Muscle layer of duodenum (tissue), 2 donors: ENCODE measurements at regions not wholly inside any gene's neighbourhood (a gene's known extent, or its start where the extent isn't known, plus 50 kb on each side); places are given as distances from the start of the nearest gene placed in this dataset.

Experiments used
- H3K27ac ChIP-seq: one replicate; pipeline ENCODE4 v1.7.0; 2013; ENCODE audit warnings: mild to moderate bottlenecking, low read length
- H3K27me3 ChIP-seq: one replicate; pipeline ENCODE4 v1.7.0; 2013; ENCODE audit warnings: low read depth, mild to moderate bottlenecking, control low read depth, low read length
- H3K36me3 ChIP-seq, 2 donors: one replicate each; pipeline ENCODE4 v1.7.0; 2013; ENCODE audit warnings: low read length in 2 of 2, control low read depth in 1 of 2, mild to moderate bottlenecking in 1 of 2; ENCODE audit not compliant: insufficient read depth in 2 of 2, control insufficient read depth in 1 of 2
- H3K4me1 ChIP-seq, 2 donors: one replicate each; pipeline ENCODE4 v1.7.0; 2013; ENCODE audit warnings: low read length in 2 of 2, mild to moderate bottlenecking in 2 of 2, control low read depth in 1 of 2, moderate library complexity in 1 of 2; ENCODE audit not compliant: insufficient read depth in 2 of 2, control insufficient read depth in 1 of 2
- H3K4me3 ChIP-seq, 2 donors: one replicate each; pipeline ENCODE4 v1.7.0; 2013; ENCODE audit warnings: low read length in 2 of 2, low read depth in 1 of 2, mild to moderate bottlenecking in 1 of 2
- H3K9me3 ChIP-seq, 2 donors: one replicate each; pipeline ENCODE4 v1.7.0; 2013; ENCODE audit warnings: low read length in 2 of 2, control low read depth in 1 of 2, mild to moderate bottlenecking in 1 of 2; ENCODE audit not compliant: control insufficient read depth in 1 of 2
- donor health status: healthy.

- no peak overlapping the region for H3K4me3 ChIP-seq
- H3K9me3 ChIP-seq: no peaks in the 10 kb centered on the region
- H3K27me3 ChIP-seq: no peaks in the 10 kb centered on the region
- H3K27ac ChIP-seq: no peak overlapping the region
- H3K36me3 ChIP-seq: no peaks in the 10 kb centered on the region
- H3K4me1 ChIP-seq: no peaks in the 10 kb centered on the region
Observed at GRCh38 chr4:187283201-187283955, 559.7 kb upstream of the FAT1 start.

GRCh38 chr4:187286525-187286924, 562.9 kb upstream of the FAT1 start:
- H3K4me1 ChIP-seq: no peaks in the 10 kb centered on the region
- no peak overlapping the region for H3K4me3 ChIP-seq
- H3K27me3 ChIP-seq: no peaks in the 10 kb centered on the region
- no peaks in the 10 kb centered on the region for H3K9me3 ChIP-seq
- H3K36me3 ChIP-seq: no peaks in the 10 kb centered on the region
- H3K27ac ChIP-seq: no peak overlapping the region

DNA sequence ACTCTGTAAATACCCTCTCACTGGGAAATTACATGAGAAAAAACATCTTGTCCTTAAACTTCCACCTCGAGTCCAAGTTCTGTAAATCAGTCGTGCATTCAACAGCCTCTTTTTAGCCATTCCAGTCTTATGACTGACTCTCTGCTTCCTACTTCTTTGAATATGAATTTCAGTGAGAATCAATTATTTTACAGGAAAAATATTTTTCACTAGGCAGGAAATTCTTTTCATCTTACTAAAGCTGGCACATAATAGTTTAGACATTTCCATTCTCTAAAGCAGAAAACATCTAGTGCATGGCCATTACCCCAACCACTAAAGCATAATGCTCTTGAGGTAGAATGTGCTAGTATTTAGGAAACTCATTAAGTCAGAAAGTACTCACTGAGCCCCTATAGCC, 565.7 kb upstream of the FAT1 start:
- H3K36me3 ChIP-seq: no peaks in the 10 kb centered on the region
- no peak overlapping the region for H3K4me3 ChIP-seq
- H3K27me3 ChIP-seq: no peaks in the 10 kb centered on the region
- H3K9me3 ChIP-seq: no peaks in the 10 kb centered on the region
- H3K27ac ChIP-seq: no peak overlapping the region
- no peaks in the 10 kb centered on the region for H3K4me1 ChIP-seq

- Histone ChIP-seq H3K27ac (no peak overlapping the region), H3K9me3 (no peaks in the 10 kb centered on the region), H3K36me3 (no peaks in the 10 kb centered on the region), H3K4me1 (no peaks in the 10 kb centered on the region), H3K27me3 (no peaks in the 10 kb centered on the region), H3K4me3 (no peak overlapping the region)
Observed at GRCh38 chr4:187294861-187295260, 571.2 kb upstream of the FAT1 start.

DNA sequence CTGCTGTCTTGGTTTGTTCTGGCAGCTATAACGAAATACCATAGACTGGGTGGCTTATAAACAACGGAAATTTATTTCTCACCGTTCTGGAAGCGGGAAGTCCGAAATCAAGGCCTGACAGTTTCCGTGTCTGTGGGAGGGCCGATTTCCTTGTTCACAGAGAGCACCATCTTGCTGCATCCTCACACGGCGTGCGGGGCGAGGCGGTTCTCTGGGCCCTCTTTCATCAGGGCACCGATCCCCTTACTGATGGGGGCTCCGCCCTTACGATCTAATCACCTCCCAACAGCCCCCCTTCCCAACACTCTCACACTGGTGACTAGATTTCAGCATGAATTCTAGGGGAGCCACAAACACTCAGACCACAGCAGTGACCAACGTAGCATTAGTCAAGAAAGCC, 578.3 kb upstream of the FAT1 start:
- no peaks in the 10 kb centered on the region for H3K27me3 ChIP-seq
- H3K36me3 ChIP-seq: no peaks in the 10 kb centered on the region
- H3K9me3 ChIP-seq: no peaks in the 10 kb centered on the region
- H3K4me1 ChIP-seq: no peaks in the 10 kb centered on the region
- no peak overlapping the region for H3K27ac ChIP-seq
- H3K4me3 ChIP-seq: no peak overlapping the region

GRCh38 chr4:187302457-187303150, 578.9 kb upstream of the FAT1 start:
- Histone ChIP-seq H3K27me3 (no peaks in the 10 kb centered on the region), H3K4me1 (no peaks in the 10 kb centered on the region), H3K4me3 (no peak overlapping the region), H3K27ac (no peak overlapping the region), H3K36me3 (no peaks in the 10 kb centered on the region), H3K9me3 (no peaks in the 10 kb centered on the region)

- no peaks in the 10 kb centered on the region for H3K9me3 ChIP-seq
- H3K27me3 ChIP-seq: no peaks in the 10 kb centered on the region
- no peak overlapping the region for H3K27ac ChIP-seq
- no peaks in the 10 kb centered on the region for H3K36me3 ChIP-seq
- no peaks in the 10 kb centered on the region for H3K4me1 ChIP-seq
- H3K4me3 ChIP-seq: no peak overlapping the region
Observed at GRCh38 chr4:187304133-187304532, 580.5 kb upstream of the FAT1 start.

DNA sequence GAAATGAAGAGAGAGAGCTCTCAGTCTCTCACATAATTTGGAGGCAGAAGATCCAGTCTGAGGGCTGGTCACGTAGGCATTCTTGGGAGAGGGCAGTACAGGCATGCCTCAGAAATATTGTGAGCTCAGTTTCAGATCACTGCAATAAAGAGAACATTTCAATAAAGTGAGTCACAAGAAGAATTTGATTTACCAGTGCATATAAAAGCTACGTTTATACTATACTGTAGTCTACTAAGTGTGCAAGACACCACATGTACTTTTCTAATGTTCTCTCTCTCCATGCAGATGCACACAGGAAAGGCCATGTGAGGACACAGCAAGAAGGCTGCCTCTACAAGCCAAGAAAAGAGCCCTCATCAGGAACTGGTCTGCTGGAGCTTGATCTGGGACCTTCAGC, 583.5 kb upstream of the FAT1 start:
- no peaks in the 10 kb centered on the region for H3K9me3 ChIP-seq
- no peaks in the 10 kb centered on the region for H3K27me3 ChIP-seq
- no peaks in the 10 kb centered on the region for H3K36me3 ChIP-seq
- H3K4me3 ChIP-seq: no peak overlapping the region
- no peak overlapping the region for H3K27ac ChIP-seq
- H3K4me1 ChIP-seq: no peaks in the 10 kb centered on the region

DNA sequence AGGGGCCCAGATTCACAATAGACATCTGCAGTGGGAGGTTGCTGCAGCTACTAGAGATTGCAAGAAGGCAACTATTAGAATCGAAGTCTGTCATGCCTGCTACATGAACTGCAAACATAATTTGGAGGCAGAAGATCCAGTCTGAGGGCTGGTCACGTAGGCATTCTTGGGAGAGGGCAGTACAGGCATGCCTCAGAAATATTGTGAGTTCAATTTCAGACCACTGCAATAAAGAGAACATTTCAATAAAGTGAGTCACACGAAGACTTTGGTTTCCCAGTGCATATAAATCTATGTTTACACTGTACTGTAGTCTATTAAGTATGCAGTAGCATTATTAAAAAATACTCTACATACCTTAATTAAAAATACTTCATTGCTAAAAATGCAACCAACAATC, 585.8 kb upstream of the FAT1 start:
- no peak overlapping the region for H3K27ac ChIP-seq
- H3K4me3 ChIP-seq: no peak overlapping the region
- H3K36me3 ChIP-seq: no peaks in the 10 kb centered on the region
- H3K27me3 ChIP-seq: no peaks in the 10 kb centered on the region
- no peaks in the 10 kb centered on the region for H3K4me1 ChIP-seq
- no peaks in the 10 kb centered on the region for H3K9me3 ChIP-seq

DNA sequence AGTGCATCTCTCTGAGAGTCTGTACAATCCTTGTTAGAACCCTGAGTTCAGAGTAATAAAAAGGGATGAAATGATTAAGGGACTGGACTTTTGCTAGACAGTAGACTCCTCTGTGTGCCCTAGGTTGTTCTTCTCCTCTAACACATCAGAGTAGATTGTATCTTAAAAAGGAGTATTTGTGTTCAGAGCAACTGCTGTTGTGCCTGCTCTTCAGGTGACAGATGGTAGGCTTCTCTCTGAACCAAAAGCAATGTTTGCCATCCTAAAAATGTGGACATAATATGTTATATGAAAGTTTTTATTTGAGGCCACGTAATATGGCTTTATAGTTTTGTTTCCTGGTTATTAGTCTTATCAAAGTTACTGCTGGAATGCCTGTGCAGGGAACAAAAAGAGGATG, 588.6 kb upstream of the FAT1 start:
- Histone ChIP-seq H3K9me3 (no peaks in the 10 kb centered on the region), H3K4me3 (no peak overlapping the region), H3K27ac (no peak overlapping the region), H3K27me3 (no peaks in the 10 kb centered on the region), H3K36me3 (no peaks in the 10 kb centered on the region), H3K4me1 (no peaks in the 10 kb centered on the region)

GRCh38 chr4:187317799-187318198, 594.1 kb upstream of the FAT1 start:
- no peaks in the 10 kb centered on the region for H3K36me3 ChIP-seq
- H3K4me1 ChIP-seq: no peaks in the 10 kb centered on the region
- H3K9me3 ChIP-seq: no peaks in the 10 kb centered on the region
- no peak overlapping the region for H3K27ac ChIP-seq
- H3K4me3 ChIP-seq: no peak overlapping the region
- H3K27me3 ChIP-seq: no peaks in the 10 kb centered on the region

DNA sequence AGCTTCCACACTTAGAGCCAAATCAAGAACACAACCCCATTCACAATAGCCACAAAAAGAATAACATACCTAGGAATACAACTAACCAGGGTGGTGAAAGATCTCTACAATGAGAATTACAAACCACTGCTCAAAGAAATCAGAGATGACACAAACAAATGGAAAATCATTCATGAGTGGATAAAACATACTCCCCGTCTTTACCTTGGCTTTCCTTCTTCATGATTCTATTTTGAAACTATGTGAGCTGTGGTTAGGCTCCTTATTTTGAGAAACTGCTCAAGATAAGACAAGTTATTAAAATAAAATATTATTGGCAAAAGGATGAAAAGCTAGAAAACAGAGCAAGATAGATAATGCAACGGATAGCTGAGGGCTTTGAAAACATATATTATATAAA, 598.1 kb upstream of the FAT1 start:
- H3K27me3 ChIP-seq: no peaks in the 10 kb centered on the region
- H3K4me1 ChIP-seq: no peaks in the 10 kb centered on the region

More for the DNA sequence above, 598.1 kb upstream of the FAT1 start:
- Histone ChIP-seq H3K27ac (no peak overlapping the region), H3K36me3 (no peaks in the 10 kb centered on the region), H3K4me3 (no peak overlapping the region), H3K9me3 (no peaks in the 10 kb centered on the region)
